ENCODE measurements at regions not wholly inside any gene's neighbourhood (a gene's known extent, or its start where the extent isn't known, plus 50 kb on each side); places are given as distances from the start of the nearest gene placed in this dataset.

- no peak for TF ChIP-seq POLR2A (IDR thresholded peaks at IDR 0.05)
- no peak for TF ChIP-seq CTCF (IDR thresholded peaks at IDR 0.05)
These were observed 533.1 kb upstream of the LRFN5 start for GRCh38 chr14:41073544-41073943.
